ENCODE measurements at regions not wholly inside any gene's neighbourhood (a gene's known extent, or its start where the extent isn't known, plus 50 kb on each side); places are given as distances from the start of the nearest gene placed in this dataset.

DNA sequence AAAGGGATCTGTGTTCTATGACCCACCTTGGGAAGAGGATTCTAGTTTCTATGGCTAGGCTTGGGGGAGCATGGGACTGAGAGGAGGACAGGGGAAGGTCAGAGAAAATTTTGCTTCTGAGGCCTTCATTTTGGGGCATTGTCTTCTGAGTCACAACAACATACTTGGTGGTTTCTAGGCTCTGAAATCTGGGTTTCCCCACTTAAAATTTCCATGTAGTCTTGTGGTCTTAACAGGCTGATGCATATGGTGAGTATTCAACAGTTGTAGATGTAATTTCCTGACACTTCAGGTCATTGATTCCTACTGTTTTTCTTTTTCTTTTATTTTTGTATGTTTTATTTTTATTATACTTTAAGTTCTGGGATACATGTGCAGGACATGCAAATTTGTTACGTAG is 88.5 kb downstream of the ANKRD7 start:
- no peak for TF ChIP-seq EZH2phosphoT487 (IDR thresholded peaks at IDR 0.05; ENCODE audit: borderline replicate concordance, low read length)
- TF ChIP-seq, protein P1, sequence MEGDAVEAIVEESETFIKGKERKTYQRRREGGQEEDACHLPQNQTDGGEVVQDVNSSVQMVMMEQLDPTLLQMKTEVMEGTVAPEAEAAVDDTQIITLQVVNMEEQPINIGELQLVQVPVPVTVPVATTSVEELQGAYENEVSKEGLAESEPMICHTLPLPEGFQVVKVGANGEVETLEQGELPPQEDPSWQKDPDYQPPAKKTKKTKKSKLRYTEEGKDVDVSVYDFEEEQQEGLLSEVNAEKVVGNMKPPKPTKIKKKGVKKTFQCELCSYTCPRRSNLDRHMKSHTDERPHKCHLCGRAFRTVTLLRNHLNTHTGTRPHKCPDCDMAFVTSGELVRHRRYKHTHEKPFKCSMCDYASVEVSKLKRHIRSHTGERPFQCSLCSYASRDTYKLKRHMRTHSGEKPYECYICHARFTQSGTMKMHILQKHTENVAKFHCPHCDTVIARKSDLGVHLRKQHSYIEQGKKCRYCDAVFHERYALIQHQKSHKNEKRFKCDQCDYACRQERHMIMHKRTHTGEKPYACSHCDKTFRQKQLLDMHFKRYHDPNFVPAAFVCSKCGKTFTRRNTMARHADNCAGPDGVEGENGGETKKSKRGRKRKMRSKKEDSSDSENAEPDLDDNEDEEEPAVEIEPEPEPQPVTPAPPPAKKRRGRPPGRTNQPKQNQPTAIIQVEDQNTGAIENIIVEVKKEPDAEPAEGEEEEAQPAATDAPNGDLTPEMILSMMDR (IDR thresholded peaks at IDR 0.05; ENCODE audit: low read depth, low read length, poor library complexity, severe bottlenecking) = no peak

All from DOHH2 (cell line).